GM21390 (cell line): ENCODE measurements at regions not wholly inside any gene's neighbourhood (a gene's known extent, or its start where the extent isn't known, plus 50 kb on each side); places are given as distances from the start of the nearest gene placed in this dataset.
A peak's percentile ranks its signal among the peaks of the same experiment; 100 is the strongest.

Experiments used
- ATAC-seq: cut with Tn5 transposase; IDR thresholded peaks from one replicate; pipeline ENCODE4 v1.9.1; 2021; ENCODE audit not compliant: unreplicated experiment

DNA sequence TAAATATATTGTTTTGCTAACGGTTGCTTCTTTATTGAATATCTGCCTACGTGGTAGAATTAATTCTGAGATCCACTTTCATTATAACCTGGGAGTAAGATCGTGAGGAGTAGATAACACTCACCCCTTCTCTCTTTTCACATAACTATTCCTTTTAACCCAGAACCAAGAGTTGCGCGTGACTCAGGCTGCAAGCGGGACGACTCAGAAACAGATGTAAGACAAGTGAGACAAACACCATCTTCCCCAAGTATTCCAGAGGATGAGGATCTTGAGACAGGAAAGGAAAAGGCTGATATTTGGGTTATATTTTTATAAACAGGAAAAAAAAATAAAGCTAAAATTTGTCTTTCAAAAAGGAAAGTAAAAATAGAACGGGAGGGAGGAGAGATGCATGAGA is 318.8 kb upstream of the NOCT start:
- ATAC-seq, result no peak

DNA sequence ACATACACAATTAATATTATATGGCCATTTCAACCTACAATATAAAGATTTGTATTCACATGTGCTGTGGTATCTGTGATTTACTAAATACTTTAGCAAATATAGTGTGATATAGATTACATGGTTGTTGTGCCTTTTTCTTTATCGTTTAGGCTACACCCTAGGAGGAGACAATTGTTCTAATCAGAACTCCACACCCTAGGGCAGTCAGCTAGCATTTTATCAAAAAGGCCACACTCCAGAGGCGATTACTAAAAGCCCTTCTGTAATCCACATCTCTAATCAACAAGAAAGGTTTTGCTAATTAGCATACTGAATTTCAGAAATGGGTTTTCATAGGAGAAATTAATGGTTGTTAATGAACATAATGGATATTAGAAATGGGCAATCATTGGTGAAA is 319.5 kb upstream of the NOCT start:
- no peak for ATAC-seq

DNA sequence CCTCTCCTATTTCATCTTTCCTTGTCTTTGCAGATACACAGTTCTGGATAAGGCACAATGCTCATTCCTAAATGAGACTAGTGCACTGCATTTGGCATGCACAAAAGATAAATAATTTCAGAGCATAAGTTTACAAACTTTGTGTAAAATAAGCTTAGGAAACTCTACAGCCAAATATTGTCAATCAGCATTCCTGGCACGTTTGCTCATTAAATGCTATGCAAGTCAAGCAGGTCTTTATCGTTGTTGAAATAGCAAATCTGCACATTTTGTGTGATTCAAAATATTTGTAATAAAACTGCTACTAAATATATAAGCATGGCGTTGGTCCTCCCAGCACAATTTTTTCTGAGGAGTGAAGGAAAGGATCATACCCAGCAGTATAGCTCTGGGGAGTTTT is 322.1 kb upstream of the NOCT start:
- no peak for ATAC-seq

DNA sequence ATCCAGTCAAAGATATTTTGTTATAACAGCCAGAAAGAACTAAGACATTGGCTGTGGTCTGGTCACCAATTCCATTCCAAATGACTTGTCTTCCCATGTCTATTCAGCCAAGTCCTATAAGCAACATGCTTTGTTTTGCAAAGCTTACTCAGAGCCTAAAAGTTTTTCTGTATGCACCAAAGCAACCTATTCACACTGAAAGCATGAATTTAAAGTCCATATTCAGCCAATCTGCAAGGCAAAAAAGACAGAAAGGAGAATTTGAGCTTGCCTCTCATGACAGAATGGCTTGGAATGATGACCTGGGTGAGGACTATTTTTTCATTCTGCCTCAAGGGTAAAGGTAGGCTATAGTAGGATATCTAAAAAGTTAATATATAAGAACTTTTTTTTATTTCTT is 323.2 kb upstream of the NOCT start:
- no peak for ATAC-seq

DNA sequence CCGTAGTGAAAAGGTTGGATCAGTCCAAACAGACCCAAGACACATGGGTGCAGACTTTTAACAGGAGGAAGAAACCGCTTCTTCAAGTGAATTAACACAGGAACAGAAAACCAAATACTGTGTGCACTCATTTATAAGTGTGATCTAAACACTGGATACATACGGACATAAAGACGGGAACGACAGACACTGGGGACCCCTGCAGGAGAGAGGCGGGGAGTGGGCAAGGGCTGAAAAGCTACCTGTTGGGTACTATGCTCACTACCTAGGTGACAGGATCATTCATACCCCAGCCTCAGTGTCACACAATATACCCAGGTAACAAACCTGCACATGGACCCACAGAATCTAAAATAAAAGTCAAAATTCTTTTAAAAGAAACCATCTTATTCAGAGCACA is 326.0 kb upstream of the NOCT start:
- no peak for ATAC-seq

DNA sequence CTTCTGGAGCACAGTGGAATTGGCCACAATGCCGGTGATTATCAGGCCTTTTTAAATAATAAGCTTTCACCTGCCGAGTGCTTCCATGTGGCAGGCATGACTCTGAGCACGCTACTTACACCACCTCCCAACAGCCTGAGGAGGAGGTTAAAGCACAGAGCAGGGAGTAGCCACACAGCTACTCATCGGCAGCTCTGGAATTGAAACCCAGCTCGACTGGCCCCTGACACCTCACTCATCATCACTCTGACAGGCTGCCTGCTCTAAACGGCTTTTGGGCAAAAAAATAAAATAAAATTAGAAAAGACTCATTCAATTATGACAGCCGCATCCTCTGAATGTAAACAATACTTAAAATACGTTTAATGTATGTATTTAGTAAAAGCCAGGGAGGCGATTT is 326.4 kb upstream of the NOCT start:
- no peak for ATAC-seq

DNA sequence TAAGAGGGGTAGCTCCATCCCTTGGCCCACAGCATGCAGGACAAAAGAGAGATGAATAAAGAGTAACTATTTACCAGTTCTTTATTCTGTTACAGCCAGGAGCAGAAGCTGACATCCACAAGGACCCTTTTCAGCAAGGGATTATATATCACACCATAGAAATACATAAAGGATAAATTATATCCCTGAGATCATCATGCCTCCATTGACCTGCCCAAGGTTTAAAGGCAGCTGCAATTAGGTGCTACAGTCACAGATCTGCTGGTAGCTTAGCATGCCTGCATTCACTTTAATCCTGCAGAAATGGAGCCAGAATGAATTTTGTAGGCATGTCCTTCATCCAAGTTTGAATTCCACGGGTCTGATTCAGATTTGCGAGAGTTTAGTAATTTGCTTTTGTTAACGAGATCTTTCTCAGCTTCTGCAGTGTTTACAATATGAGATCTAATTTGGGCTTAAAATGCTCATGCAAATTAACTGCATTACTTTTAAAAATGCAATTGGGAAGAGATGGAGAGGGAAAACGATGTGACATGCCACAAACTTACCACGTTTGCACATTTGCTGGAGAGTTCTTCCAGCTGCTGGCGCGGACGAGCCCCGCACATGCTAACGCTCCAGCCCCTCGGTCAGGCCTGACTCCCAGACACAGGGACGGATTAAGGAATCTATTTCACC is 327.0 kb upstream of the NOCT start:
- no peak for ATAC-seq

DNA sequence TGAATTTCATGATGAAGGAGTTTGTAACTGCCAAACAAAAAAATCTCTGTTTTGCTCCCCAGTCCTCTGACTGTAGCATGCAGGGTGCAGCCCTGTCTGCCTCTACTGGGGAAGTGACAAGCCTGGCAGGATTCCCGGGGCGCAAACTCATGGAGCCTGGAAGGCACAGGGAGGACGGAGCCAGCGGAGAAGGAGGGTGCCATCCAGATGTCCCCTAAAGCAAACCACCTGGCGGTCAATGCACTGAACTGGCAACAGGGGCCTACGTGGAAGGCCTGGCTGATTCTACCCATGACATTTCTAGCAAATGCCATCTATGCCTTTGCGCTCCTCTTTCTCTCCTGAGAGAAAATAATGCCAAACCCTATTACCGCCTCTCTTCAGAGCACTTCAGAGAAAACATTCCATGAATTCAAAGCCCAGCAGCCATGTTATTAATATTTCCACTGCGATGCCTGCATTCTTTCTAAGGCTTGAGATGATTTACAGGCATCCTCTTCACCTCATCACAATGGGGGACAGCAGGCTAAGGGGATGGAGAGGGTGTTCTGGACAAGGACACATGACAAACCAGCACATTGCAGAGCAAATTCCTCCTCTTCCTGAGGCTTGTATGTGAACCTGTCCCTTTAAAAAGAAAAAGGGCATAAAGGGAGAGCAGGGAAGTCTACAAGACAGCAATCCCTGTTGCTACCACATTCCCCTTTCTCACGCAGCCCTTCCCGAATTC is 329.3 kb upstream of the NOCT start:
- ATAC-seq, result no peak

DNA sequence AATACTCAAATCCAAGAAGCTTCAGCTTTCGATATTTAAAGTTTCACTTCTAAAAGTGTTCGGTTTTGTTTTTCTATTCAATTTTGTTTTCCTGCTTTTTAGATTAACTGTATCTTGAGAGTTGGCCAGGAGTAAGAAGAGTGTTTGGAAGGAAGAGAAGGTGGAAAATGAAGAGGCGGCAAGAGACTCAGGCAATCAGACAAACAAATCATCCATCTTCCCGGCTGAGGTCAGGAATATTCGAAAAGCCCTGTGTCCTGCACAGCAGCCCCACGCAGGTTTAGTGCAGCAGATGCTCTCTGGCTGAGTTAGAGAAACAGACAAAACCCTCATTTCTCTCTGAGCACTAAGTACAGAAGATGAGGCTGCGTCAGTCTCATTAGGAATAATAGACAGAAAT is 330.3 kb upstream of the NOCT start:
- no peak for ATAC-seq

DNA sequence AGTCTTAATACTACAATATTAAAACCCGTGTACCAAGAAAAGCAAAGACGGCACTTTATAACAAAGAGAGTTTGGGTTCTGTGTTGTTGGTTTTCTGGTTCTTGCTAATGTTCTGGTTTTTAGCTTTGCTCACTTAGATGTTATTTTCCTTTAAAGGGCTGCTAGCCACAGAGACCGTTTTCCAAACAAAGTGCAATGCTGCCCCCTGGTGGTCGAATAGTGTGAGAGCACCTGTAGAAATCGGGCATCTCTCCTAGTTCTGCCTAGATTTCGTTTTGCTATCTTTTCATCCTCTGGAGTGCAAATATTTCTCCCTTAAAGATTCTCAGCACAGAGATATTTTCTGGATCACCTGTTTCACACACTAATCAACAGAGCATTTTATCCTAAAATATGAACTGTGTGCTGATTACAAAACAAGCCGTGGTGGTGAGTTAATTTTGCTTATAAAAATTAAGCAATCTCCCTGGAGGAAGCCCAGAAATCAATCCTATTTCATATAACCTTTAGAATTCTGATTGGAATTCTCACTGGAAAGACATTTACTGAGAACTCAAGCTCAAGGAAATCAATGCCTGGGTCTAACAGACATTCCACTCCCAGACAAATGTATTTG is 334.5 kb upstream of the NOCT start:
- peak; percentile 86 for ATAC-seq

DNA sequence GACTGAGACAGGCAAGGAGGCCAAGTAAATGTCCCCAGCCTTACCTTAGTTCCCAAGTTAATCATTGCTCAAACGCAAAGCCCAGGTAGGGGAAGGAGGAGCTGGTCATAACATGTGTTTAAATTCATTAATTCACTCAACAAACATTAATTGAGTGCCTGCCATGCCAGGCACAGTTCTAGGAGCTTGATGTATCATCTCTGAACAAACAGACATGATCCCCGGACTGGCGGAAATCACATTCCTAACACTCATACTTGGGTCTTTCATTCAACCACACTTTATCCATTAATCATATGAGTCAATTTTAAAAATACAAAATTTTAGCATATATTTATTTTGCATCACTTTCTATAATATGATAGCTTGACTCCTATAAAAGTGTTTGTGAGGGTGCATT is 335.3 kb upstream of the NOCT start:
- no peak for ATAC-seq

DNA sequence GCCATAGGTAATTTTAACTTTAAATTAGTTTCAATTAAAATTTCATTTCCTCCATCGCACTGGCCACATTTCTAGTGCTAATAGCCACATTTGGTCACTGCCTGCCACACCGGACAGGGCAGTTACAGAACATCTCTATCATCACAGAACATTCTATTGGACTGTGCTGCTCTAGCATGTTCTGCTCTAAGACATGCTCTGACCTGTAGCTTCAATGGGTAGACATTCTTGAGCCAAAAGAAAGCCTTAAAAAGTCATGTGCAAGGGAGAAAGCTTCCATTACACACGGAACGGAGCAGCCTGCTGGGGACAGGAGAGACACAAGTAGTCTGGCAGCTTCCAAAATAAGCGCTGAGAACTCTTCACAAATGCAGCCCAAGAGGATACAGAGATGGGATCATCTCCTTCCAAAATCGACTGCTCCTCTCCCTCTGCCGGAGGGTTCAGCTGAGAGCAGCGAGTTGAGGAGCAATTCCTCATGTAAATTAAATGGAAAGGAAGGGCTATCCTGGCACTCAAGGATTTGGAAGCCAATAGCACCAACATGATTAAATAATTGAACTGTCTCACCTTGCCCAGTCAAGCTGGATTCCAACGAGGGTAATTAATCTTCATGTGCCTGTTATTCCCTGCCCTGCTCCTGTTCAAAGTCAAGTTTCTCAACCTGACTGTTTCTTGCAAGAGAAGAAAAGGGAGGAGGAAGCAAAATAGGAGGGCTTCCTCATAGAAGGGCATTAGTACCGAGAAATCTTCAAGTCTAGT is 336.4 kb upstream of the NOCT start:
- no peak for ATAC-seq

DNA sequence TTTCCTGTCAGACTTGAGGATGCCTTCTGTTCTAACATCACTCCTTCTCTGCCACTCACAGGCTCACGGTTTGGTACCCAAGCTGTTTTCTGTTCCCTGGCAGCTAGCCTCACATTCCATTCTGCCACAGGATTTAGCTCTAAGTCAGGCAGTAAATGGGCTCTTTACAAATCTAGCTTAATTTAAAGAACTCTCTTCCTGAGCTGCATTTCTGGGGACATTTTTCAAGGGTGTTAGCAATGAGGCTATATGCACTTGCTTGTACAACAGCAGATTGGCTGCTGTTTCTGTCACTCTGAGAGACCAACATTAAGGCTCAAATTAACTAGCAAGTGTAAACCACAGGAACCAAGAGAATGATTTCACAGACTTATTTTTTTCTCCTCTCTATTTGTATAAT is 337.8 kb upstream of the NOCT start:
- no peak for ATAC-seq

DNA sequence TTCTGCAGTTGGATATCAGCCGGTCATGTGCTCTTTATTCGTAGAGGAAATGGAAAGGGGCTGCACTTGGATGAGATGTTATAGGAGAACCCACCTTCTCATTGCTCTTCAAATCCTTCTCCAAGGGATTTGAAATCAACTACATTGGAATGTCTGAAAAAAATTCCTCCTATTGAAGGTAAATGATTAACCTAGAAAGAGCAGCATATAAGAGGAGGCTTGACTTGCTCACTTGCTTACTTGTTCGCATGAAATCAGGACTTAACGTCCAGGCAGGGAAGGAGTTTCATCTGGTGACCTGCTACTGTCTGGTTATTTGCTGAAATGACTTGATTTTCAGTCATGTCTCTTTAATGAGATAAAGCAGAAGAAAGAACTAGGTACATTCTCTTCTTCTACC is 338.4 kb upstream of the NOCT start:
- no peak for ATAC-seq

DNA sequence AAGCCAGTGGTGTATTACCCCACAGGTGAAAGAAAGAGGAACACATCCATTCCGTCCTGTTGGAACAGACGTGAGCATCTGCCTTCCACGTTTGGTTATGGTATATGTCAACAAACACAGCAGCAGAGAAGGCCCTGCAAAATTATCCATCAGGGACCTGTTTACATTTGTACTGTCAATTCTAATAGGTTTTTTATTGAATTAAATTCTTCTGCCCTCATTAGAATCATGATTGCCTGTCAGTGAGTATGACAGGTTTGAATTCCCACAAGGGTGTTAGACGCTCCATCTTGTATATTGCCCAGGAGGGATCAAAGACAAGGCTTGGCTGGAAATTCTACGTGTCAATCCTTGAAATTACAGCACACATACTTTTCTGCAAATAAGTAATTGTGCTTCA is 339.9 kb upstream of the NOCT start:
- ATAC-seq, result no peak

DNA sequence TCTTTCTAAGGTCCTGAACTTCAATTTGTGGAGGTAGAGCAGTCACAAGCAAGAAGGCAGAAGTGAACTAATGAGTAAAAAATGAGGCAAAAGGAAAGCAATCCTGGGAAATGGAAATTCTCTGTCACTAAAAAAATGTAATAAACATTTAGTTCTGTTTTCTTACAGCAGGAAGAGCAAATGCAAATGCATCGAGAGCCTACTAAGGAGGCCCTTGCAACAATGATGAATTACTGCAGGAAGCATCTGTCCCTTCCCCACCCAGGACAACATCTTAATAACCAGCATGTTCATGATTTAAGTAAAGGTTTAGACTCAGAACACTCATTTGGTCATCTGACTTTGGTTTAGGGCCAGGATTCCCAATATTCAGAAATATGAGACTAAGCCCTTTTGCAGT is 341.4 kb upstream of the NOCT start:
- no peak for ATAC-seq

DNA sequence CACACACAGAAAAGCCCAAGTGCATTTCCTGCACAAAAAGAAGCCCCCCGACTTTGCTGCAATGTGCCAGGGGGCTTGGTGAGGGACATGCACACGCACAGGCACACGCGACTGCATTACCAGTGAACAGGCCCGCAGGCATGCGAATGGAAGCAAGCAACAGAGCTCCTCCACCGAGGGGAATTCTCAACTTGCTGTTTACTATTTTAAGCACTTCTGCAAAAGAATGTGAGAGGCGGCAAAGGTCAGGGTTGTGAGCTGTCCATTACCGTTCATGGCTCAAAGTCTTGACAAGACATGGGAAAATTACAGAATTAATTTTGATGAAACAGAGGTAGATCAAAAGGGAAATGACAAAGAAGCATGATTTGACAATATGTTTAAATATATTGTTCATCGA is 342.5 kb upstream of the NOCT start:
- no peak for ATAC-seq

DNA sequence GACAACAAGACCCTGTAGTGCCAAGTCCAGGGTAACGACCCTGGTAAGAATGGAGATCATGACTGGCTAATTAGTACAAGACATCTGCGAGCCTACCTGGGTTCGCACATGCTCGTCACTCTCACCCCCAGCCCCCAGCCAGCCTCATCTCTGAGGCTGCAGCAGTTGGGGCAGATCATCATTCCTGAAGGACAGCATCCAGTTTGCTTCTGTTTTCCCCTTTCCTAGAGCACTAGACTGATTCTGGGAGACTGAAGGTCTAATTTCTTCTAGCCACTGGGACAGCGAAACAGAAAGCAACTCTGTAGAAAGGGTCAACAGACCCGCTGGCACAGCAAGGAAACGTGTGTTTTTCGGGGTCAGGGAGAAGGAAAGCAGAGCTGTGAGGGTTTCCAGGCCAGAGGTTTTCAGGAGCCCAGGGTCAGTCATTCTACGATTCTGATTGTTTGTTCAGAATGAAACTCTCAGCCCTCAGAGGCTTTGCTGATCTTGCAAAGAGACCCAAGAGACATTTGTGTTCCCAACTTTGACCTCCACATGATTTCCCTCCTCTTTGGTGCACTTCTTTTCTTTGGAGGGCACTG is 343.1 kb upstream of the NOCT start:
- peak; percentile 51 for ATAC-seq

DNA sequence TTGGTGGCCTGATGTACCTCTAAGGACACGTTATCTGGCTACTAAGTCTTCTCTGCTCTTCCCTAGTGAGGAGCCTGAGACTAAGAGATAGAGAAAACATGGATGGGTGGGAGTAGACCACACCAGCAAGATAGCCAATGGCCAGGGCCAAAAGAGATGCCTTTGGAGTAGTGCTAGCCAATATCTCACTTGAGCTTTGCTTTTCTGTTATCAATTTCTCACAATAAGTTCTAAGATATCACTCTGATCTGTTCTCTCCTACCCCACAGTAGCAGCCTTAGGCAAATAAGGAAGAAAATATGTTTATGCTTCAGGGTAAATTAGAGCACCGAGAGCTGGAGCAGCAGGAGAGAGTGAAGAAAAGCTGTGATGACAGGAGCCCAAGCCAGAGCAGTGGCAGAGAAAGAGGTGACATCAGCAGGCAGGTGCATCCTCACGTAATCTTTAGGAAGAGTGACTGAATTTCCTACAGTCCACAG is 343.9 kb upstream of the NOCT start:
- no peak for ATAC-seq

DNA sequence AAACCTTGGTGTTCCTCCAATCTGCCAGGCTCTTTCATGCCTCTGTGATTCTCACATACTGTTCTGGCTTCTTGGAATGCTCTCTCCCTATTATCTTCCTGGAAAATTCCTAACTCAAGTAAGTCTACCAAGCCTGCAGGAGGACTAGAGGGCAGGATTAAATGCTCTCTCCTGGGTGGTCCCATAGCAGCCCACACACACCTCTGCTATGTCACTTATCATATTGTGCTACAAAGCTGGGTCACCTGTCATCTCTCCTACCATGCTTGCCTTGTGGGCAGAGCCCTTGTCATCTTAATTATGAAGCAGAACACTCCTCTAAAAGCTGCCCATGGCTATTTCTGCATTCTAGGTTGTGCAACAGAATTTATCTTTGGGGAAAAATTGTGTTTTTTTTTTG is 344.5 kb upstream of the NOCT start:
- no peak for ATAC-seq

DNA sequence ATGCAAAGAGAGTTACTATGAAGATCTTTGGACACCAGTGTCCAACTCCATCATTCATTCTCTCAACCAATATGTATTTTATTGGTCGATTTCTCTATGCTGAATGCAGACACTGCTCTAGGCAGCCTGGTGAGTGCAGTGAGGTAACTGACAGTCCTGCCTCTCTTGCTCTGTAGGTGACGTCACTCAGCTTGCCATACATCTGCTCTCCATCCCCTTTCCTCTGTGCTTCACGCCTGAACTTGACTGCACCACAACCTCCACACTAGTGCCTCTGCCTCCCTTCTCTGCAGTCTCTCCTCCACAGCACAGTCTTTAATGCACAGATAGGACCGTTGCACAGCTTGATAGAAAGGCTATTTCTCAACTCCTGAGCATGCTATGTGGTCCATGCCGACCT is 344.9 kb upstream of the NOCT start:
- ATAC-seq, result no peak
